DOHH2 (cell line): ENCODE measurements at regions not wholly inside any gene's neighbourhood (a gene's known extent, or its start where the extent isn't known, plus 50 kb on each side); places are given as distances from the start of the nearest gene placed in this dataset.
"Not testable (repeated sequence)": the region's sequence is repeated elsewhere in the genome, so short reads cannot be mapped to it uniquely, and the experiment has no call there.

Experiments
- EZH2phosphoT487 ChIP-seq: fragments of 200-600 bp; sonication (generic); IDR thresholded peaks from 2 replicates; pipeline ENCODE4 v1.6.1; 2017; ENCODE audit warnings: borderline replicate concordance, mild to moderate bottlenecking, antibody characterized with exemption, low read length, moderate library complexity, mixed read lengths
- TF ChIP-seq, protein P1 (sequence below): fragments of 200-600 bp; sonication (generic); IDR thresholded peaks from one replicate; pipeline ENCODE4 v1.5.1; 2014; ENCODE audit warnings: antibody characterized with exemption, mild to moderate bottlenecking, low read depth, low read length; ENCODE audit not compliant: poor library complexity, severe bottlenecking

DNA sequence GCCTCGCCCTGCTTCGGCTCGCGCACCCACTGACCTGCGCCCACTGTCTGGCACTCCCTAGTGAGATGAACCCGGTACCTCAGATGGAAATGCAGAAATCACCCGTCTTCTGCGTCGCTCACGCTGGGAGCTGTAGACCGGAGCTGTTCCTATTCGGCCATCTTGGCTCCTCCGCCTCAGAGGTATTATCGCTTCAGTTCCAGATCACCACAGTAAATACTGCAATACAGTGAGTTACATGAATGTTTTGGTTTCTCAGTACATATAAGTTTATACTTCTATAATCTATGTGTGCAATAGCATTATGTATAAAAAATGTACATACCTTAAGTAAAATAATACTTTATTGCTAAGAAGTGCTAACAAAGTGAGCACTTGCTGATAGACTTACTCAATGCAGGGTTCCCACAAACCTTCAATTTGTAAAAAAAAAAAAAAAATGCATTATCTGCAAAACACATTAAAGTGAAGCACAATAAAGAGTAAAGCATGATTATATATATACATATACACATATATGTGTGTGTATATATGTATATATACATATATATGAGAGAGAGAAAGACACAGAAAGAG lies 78.7 kb downstream of the KCNA5 start:
- TF ChIP-seq, protein P1, sequence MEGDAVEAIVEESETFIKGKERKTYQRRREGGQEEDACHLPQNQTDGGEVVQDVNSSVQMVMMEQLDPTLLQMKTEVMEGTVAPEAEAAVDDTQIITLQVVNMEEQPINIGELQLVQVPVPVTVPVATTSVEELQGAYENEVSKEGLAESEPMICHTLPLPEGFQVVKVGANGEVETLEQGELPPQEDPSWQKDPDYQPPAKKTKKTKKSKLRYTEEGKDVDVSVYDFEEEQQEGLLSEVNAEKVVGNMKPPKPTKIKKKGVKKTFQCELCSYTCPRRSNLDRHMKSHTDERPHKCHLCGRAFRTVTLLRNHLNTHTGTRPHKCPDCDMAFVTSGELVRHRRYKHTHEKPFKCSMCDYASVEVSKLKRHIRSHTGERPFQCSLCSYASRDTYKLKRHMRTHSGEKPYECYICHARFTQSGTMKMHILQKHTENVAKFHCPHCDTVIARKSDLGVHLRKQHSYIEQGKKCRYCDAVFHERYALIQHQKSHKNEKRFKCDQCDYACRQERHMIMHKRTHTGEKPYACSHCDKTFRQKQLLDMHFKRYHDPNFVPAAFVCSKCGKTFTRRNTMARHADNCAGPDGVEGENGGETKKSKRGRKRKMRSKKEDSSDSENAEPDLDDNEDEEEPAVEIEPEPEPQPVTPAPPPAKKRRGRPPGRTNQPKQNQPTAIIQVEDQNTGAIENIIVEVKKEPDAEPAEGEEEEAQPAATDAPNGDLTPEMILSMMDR: not testable (repeated sequence)
- TF ChIP-seq EZH2phosphoT487: not testable (repeated sequence)
